Activated T-helper 2 cell treated with anti-CD3 and anti-CD28 coated beads, Interferon-gamma antibody, Interleukin-2, Interleukin-4, amounts not matched to agents 10 μg/mL and 5 μg/mL and 100 μg/mL, durations not matched to agents 14 hours and 24 hours and 36 hours (primary cell): ENCODE measurements at regions not wholly inside any gene's neighbourhood (a gene's known extent, or its start where the extent isn't known, plus 50 kb on each side); places are given as distances from the start of the nearest gene placed in this dataset.

ENCODE experiments used
- DNase-seq: peaks from one replicate; pipeline ENCODE4 v3.0.0; 2021; ENCODE audit warnings: low spot score
- H3K27ac Mint-ChIP-seq: one replicate; pipeline ENCODE4 v1.8.0; 2021; ENCODE audit warnings: mixed read lengths
- H3K27me3 Mint-ChIP-seq: one replicate; pipeline ENCODE4 v1.8.0; 2021; ENCODE audit warnings: low read depth, mixed read lengths
- H3K36me3 Mint-ChIP-seq: one replicate; pipeline ENCODE4 v1.8.0; 2021; ENCODE audit warnings: low read depth, mixed read lengths
- H3K4me1 Mint-ChIP-seq: one replicate; pipeline ENCODE4 v1.8.0; 2021; ENCODE audit warnings: low read depth, mixed read lengths
- H3K4me3 Mint-ChIP-seq: one replicate; pipeline ENCODE4 v1.8.0; 2021; ENCODE audit warnings: low read depth, mild to moderate bottlenecking, moderate library complexity, mixed read lengths
- H3K9me3 Mint-ChIP-seq: one replicate; pipeline ENCODE4 v1.8.0; 2021; ENCODE audit warnings: mixed read lengths
- intact Hi-C: fragments of 100-400 bp; cut with micrococcal nuclease; formaldehyde crosslinking; loops from one replicate; pipeline ENCODE4 v1.15.1; 2023

GRCh38 chr18:42574871-42575270 lies 540.6 kb downstream of the RIT2 start:
- H3K4me1 Mint-ChIP-seq, result no peaks in the 10 kb centered on the region
- H3K4me3 Mint-ChIP-seq, result no peak overlapping the region
- H3K27me3 Mint-ChIP-seq, result no peaks in the 10 kb centered on the region
- intact Hi-C loops, result no loop called here
- no peak for DNase-seq
- H3K27ac Mint-ChIP-seq, result no peak overlapping the region
- H3K9me3 Mint-ChIP-seq, result no peaks in the 10 kb centered on the region
- no peaks in the 10 kb centered on the region for H3K36me3 Mint-ChIP-seq

- Mint-ChIP-seq H3K36me3 (no peaks in the 10 kb centered on the region), H3K4me3 (no peak overlapping the region), H3K9me3 (no peaks in the 10 kb centered on the region), H3K27ac (no peak overlapping the region), H3K27me3 (no peaks in the 10 kb centered on the region), H3K4me1 (no peaks in the 10 kb centered on the region)
- no peak for DNase-seq
- intact Hi-C loops, result no loop called here
Measured at GRCh38 chr18:42576124-42576523, 539.4 kb downstream of the RIT2 start.

GRCh38 chr18:42578792-42579191 lies 536.7 kb downstream of the RIT2 start:
- no peak overlapping the region for H3K27ac Mint-ChIP-seq
- intact Hi-C loops, result no loop called here
- no peaks in the 10 kb centered on the region for H3K27me3 Mint-ChIP-seq
- H3K36me3 Mint-ChIP-seq, result no peaks in the 10 kb centered on the region
- DNase-seq, result no peak
- H3K4me3 Mint-ChIP-seq, result no peak overlapping the region
- no peaks in the 10 kb centered on the region for H3K4me1 Mint-ChIP-seq
- H3K9me3 Mint-ChIP-seq, result no peaks in the 10 kb centered on the region

GRCh38 chr18:42582266-42582665 lies 533.2 kb downstream of the RIT2 start:
- Mint-ChIP-seq H3K9me3 (no peaks in the 10 kb centered on the region), H3K4me3 (no peak overlapping the region), H3K27me3 (no peaks in the 10 kb centered on the region), H3K4me1 (no peaks in the 10 kb centered on the region), H3K27ac (no peak overlapping the region), H3K36me3 (no peaks in the 10 kb centered on the region)
- intact Hi-C loops, result no loop called here
- no peak for DNase-seq

GRCh38 chr18:42583283-42583731 lies 532.2 kb downstream of the RIT2 start:
- H3K9me3 Mint-ChIP-seq, result no peaks in the 10 kb centered on the region
- no peak overlapping the region for H3K27ac Mint-ChIP-seq
- H3K36me3 Mint-ChIP-seq, result no peaks in the 10 kb centered on the region
- no peaks in the 10 kb centered on the region for H3K4me1 Mint-ChIP-seq
- intact Hi-C loops, result no loop called here
- no peaks in the 10 kb centered on the region for H3K27me3 Mint-ChIP-seq
- no peak overlapping the region for H3K4me3 Mint-ChIP-seq
- DNase-seq, result no peak

GRCh38 chr18:42586601-42587000 lies 528.9 kb downstream of the RIT2 start:
- H3K4me3 Mint-ChIP-seq, result no peak overlapping the region
- DNase-seq, result no peak
- no peaks in the 10 kb centered on the region for H3K27me3 Mint-ChIP-seq
- intact Hi-C loops, result no loop called here
- H3K36me3 Mint-ChIP-seq, result no peaks in the 10 kb centered on the region
- H3K4me1 Mint-ChIP-seq, result no peaks in the 10 kb centered on the region
- peaks cover 5% of the 10 kb centered on the region for H3K9me3 Mint-ChIP-seq
- no peak overlapping the region for H3K27ac Mint-ChIP-seq

- no peaks in the 10 kb centered on the region for H3K27me3 Mint-ChIP-seq
- intact Hi-C loops, result no loop called here
- no peak for DNase-seq
- no peaks in the 10 kb centered on the region for H3K4me1 Mint-ChIP-seq
- H3K27ac Mint-ChIP-seq, result no peak overlapping the region
- H3K9me3 Mint-ChIP-seq, result peaks cover 5% of the 10 kb centered on the region
- H3K4me3 Mint-ChIP-seq, result no peak overlapping the region
- no peaks in the 10 kb centered on the region for H3K36me3 Mint-ChIP-seq
Measured at GRCh38 chr18:42588786-42589185, 526.7 kb downstream of the RIT2 start.

GRCh38 chr18:42604820-42605219 lies 510.7 kb downstream of the RIT2 start:
- DNase-seq, result no peak
- peaks cover 16% of the 10 kb centered on the region for H3K9me3 Mint-ChIP-seq
- intact Hi-C loops, result no loop called here

GRCh38 chr18:42606886-42607495 lies 508.5 kb downstream of the RIT2 start:
- Mint-ChIP-seq H3K9me3 (peaks cover 16% of the 10 kb centered on the region), H3K27me3 (no peaks in the 10 kb centered on the region), H3K4me3 (no peak overlapping the region), H3K27ac (no peak overlapping the region), H3K4me1 (no peaks in the 10 kb centered on the region), H3K36me3 (no peaks in the 10 kb centered on the region)
- DNase-seq, result no peak
- intact Hi-C loops, result no loop called here

More at GRCh38 chr18:42604820-42605219, 510.7 kb downstream of the RIT2 start:
- no peaks in the 10 kb centered on the region for H3K36me3 Mint-ChIP-seq
- no peak overlapping the region for H3K4me3 Mint-ChIP-seq
- H3K27ac Mint-ChIP-seq, result no peak overlapping the region
- H3K4me1 Mint-ChIP-seq, result no peaks in the 10 kb centered on the region
- no peaks in the 10 kb centered on the region for H3K27me3 Mint-ChIP-seq

- intact Hi-C loops, result no loop called here
- peaks cover 8% of the 10 kb centered on the region for H3K9me3 Mint-ChIP-seq
- no peaks in the 10 kb centered on the region for H3K36me3 Mint-ChIP-seq
- DNase-seq, result no peak
- no peak overlapping the region for H3K4me3 Mint-ChIP-seq
- H3K4me1 Mint-ChIP-seq, result no peaks in the 10 kb centered on the region
- H3K27me3 Mint-ChIP-seq, result no peaks in the 10 kb centered on the region
- no peak overlapping the region for H3K27ac Mint-ChIP-seq
Measured at GRCh38 chr18:42611134-42611533, 504.4 kb downstream of the RIT2 start.

GRCh38 chr18:42614619-42615293 lies 500.7 kb downstream of the RIT2 start:
- intact Hi-C loops, result no loop called here
- Mint-ChIP-seq H3K4me1 (no peaks in the 10 kb centered on the region), H3K27me3 (no peaks in the 10 kb centered on the region), H3K36me3 (no peaks in the 10 kb centered on the region), H3K4me3 (no peak overlapping the region), H3K9me3 (peaks cover 14% of the 10 kb centered on the region), H3K27ac (no peak overlapping the region)
- DNase-seq, result no peak

- H3K27ac Mint-ChIP-seq, result no peak overlapping the region
Measured at GRCh38 chr18:42617221-42617620, 498.3 kb downstream of the RIT2 start.

GRCh38 chr18:42619771-42620170 lies 495.7 kb downstream of the RIT2 start:
- H3K4me3 Mint-ChIP-seq, result no peak overlapping the region
- no peak overlapping the region for H3K27ac Mint-ChIP-seq
- DNase-seq, result no peak
- H3K4me1 Mint-ChIP-seq, result no peaks in the 10 kb centered on the region
- H3K36me3 Mint-ChIP-seq, result no peaks in the 10 kb centered on the region
- intact Hi-C loops, result no loop called here
- no peaks in the 10 kb centered on the region for H3K27me3 Mint-ChIP-seq
- H3K9me3 Mint-ChIP-seq, result peaks cover 17% of the 10 kb centered on the region

More at GRCh38 chr18:42617221-42617620, 498.3 kb downstream of the RIT2 start:
- DNase-seq, result no peak
- intact Hi-C loops, result no loop called here
- Mint-ChIP-seq H3K9me3 (peaks cover 17% of the 10 kb centered on the region), H3K36me3 (no peaks in the 10 kb centered on the region), H3K27me3 (no peaks in the 10 kb centered on the region), H3K4me3 (no peak overlapping the region), H3K4me1 (no peaks in the 10 kb centered on the region)
